Adrenal gland (tissue), 5 donors: ENCODE measurements at regions not wholly inside any gene's neighbourhood (a gene's known extent, or its start where the extent isn't known, plus 50 kb on each side); places are given as distances from the start of the nearest gene placed in this dataset.

ENCODE experiments used
- CTCF ChIP-seq, 6 experiments: fragments of 450-650 bp in 4 of 6; fragments of 200-600 bp in 2 of 6; sonication (generic) in 1 of 6; IDR thresholded peaks; 1 replicate in 5 of 6; 2 replicates in 1 of 6; pipeline versions ENCODE4 v1.5.1 to v1.8.0; 2016 to 2021; ENCODE audit warnings: antibody characterized with exemption in 6 of 6, mild to moderate bottlenecking in 2 of 6, moderate library complexity in 1 of 6
- POLR2A ChIP-seq, 2 donors: fragments of 450-650 bp; IDR thresholded peaks; one replicate each; pipeline ENCODE4 v1.6.1; 2017; ENCODE audit warnings: antibody characterized with exemption in 2 of 2, mild to moderate bottlenecking in 2 of 2, moderate library complexity in 1 of 2
- donor health status: DM: no; HTN: no; CAD: no.

GRCh38 chr1:74963120-74963519 is 171.1 kb upstream of the LHX8 start:
- TF ChIP-seq POLR2A (IDR thresholded peaks at IDR 0.05) (no peak), CTCF (IDR thresholded peaks at IDR 0.05) (no peak)
